Superior temporal gyrus (tissue), 1 donor: ENCODE measurements at regions not wholly inside any gene's neighbourhood (a gene's known extent, or its start where the extent isn't known, plus 50 kb on each side); places are given as distances from the start of the nearest gene placed in this dataset.
"Not testable (repeated sequence)": the region's sequence is repeated elsewhere in the genome, so short reads cannot be mapped to it uniquely, and the experiment has no call there.

Experiments used
- DNase-seq: peaks from one replicate; pipeline ENCODE4 v3.0.0-alpha.2; 2016; ENCODE audit errors: extremely low spot score

DNA sequence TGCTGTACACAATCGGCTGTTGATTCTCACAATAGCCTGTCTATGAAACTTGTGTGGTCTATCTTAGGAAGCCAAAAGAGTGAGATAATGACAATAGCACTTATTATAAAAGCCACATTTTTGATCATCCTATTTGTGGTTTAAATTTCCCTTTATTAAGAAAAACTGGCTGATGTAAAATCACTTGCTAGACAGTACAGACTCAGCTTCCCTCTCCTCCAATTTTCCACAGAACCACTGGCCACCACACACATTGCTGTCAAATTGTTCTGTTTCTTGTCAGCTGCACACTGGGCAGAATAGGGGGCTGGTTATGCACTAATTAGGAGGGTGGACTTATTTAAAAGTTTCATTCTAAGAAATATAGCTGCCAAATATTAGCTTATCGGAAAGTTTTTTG is 425.9 kb downstream of the EPHA3 start:
- DNase-seq = no peak

DNA sequence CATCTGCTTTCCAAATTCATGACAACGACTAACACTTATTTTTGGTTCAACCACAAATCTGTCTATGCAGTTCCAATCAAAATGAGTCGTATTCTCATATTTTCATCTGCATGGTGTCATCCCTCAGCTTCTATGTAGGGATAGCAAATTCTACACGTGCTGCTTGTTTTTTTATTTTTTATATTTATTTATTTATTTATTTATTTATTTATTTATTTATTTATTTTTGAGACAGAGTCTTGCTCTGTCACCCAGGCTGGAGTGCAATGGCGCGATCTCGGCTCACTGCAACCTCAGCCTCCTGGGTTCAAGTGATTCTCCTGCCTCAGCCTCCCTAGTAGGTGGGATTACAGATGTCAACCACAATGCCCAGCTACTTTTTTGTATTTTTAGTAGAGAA is 447.2 kb downstream of the EPHA3 start:
- DNase-seq = not testable (repeated sequence)

DNA sequence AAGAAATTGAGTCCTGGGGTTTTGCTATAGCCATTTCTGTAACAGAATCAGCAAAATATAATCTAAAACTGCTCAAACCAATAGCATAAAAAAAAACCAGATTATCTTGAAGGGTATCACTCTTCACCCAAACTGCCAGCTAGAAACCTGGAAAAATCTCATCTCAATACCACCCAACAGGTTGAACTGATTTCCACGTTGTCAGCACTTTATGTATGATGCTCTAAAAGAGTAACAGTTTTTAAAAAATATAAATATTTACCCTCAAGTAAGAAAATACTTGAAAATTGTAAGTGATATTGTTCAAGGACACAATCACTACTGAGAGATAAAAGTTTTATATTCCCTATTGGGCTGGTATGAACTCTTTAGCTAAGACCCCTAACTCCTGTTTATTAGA is 451.3 kb downstream of the EPHA3 start:
- DNase-seq = no peak

DNA sequence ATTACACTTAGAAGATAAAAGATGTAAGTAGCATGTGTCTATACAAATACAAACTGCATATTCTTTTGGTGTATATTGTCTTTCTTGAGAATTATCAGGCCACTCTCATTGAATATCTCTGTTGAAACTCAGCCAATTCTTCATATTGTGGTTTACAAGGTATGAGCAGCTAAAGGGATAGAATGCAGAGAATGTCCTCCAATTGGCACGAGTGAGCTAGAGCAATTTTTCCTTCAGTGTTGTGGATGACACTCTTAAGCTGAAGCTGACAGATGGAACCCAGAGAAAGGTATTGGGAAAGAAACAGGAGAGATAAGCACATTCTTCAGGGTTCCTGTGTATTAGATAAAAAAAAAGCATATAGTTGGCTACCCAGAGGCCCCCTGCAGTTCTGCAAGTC is 453.1 kb downstream of the EPHA3 start:
- no peak for DNase-seq

DNA sequence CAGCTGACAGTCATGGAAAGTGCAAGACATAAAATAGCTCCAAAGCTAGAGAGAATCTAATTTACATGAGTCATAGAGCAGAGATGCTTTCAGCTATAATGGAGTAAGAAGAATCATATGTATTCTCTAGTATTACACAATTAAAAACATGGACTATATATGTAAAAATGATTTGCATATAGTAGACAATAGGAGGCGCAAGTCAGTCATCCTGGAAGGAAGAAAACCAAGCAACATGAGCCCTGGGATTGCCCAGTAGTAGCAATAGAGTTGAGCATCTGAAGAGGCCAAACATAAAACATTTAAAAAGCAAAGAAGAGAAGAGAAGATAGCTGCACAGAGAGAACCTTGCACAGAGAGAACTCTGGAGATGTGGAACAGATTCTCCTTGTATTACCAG is 455.0 kb downstream of the EPHA3 start:
- DNase-seq = no peak

DNA sequence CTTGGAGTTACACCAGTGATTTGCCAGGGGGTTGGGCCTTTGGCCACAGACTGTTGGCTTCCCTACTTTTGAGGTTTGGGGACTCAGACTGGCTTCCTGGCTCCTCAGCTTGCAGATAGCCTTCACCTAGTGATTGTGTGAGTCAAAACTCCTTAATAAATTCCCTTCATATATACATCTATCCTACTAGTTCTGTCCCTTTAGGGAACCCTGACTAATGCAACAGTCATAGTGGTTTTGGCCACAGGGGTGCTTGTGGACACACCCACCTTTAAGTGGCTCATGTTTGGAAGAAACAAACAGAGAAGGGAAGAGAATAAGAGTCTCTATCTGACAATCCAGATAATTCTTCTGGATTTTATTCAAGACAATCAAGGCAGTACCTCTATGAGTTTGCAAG is 457.7 kb downstream of the EPHA3 start:
- no peak for DNase-seq

DNA sequence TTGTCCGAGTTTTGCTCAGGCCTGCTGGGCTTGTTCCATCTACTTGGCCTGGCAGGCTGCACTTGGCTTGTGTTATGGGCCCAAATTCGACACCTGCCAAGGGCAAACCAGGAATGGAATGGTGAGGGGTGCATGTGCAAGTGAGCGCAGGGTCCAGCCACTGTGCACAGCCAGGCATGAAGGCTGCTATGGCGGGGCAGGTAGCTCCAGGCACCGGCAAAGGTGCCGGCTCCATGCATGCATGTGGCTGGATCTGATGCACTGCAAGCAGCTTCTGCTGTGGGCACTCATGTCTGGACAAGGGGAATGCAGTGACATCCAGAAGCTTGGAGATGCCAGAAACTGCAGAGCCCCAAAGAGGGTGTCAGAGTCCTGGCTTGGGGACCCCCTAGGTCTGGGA is 463.0 kb downstream of the EPHA3 start:
- no peak for DNase-seq

DNA sequence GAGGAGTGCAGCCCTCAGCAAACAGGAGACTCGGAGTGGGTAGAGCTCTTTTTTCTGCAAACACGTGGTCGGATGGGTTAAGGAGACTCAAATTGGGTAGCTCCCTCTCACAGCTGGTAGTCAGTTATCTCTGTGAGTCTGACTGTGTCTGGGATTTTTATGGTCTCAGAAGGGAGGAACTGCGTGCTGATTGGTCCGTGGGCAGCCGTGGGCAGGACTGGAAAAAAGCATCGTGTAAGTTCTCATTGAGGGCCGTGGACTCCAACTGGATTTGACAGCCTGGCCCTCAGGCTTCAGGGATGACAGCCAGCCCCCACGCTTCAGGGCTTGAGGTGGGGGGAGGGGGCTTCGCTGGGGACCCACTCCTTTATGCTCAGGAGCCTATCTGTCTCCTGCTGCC is 463.9 kb downstream of the EPHA3 start:
- DNase-seq = peak; percentile 6

DNA sequence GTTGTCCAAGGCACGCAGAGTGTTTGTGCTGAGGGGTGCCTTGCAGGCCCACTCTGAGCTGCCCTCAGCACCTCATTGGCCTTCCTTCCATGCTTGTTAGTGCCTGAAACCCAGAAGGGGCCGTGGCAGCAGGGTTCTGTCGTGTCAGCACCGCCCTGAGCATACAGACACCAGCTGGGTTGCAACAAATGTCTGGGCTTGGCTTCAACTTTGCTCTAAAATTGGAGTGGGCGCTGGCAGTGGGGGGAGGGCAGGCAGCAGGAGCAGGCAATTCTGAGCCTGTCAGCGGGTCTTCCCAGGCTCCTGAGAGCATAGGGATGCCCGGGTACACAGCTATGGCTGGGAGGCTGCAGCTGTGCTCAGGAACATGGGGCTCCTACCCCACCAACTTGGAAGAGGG is 464.3 kb downstream of the EPHA3 start:
- no peak for DNase-seq

DNA sequence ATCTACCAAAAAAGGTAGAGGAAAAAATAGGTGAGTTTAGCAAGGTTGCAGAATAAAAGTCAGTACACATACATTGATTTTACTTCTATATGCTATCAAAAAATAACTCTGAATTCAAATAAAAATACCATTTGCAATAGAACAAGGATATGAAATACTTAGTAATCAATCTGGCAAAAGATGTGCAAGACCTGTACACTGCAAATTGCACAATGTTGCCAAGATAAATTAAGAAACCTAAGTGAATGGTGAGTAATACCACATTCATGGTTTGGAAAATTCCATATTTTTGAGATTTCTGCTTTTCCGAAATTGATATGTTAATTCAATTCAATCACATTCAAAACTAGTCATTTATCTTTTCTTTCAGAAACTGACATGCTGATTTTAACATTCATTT is 464.8 kb downstream of the EPHA3 start:
- DNase-seq = peak; percentile 11

DNA sequence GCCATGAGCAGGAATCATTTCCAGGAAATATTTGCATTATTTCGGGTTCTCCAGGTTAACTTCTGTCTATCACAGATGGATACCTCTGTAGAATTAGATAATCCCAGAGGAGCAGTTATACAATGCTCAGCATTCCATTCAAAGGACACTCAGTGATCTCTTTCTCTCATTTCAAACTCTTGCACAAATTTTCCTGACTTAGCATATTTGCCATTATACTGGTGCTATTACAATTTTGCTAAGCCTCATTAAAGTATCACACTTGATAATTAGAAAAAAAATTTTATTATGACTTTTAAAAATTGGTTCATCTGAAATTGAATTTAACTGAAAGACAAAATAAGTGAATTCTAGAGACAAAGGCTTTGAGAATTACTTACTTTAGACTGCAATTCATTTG is 469.0 kb downstream of the EPHA3 start:
- DNase-seq = no peak

DNA sequence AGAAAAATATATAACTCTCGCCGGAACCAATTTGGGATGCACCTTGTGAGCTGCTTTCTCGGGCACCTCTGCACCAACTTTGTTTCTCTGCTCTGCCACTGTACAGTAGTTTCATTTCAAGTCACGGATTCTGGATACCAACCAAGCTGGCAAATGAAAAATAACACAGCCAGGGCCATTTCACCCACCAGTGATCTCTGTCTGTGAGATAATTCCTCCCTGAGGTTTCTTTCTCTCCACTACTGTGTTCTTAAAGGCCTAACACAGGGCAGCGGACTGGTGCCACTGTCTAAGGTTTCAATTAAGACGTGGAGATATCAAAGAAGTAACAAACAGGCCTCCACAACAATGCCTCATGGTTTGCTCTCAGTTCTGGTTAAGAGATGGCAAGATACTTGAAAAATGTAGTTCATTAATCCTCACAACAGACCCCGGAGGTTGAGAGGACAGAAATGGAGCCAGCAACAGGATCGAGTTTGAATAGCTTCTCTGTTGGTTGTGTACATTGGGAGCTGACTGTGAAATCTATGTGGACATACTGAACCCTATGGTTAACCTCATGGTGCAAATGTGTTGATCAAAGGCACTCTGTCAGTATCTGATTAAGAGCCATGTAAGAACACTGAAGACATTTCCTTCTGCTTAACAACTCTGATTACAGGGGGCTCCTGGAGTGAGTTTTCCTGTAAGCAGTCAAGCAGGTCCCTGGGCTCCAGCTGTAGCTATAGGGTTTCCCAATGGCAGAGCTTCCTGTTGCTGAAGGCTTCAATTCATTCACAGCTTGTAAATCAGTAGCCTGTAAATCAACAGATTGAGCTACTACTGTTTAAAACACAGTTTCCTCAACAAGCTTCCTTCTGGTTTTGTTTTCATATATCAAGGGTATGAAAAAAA is 470.5 kb downstream of the EPHA3 start:
- DNase-seq = no peak

DNA sequence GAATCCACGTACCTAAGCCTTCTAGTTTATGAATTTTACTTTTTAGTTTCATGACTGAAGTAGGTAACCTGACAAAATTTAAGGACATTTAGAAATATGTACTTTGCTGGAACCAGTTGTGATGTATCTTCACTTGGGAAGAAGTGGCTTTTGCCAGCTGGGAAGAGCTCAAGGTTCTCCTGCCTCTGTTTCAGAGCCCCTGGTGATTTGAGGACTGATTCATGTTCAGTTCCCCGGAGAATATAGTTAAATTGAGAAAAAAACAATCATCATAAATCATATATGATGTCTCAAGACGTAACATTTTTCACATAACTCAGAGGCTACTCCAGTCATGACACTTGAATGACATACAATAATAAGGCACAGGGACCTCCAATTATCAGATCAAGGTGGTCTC is 473.4 kb downstream of the EPHA3 start:
- no peak for DNase-seq

DNA sequence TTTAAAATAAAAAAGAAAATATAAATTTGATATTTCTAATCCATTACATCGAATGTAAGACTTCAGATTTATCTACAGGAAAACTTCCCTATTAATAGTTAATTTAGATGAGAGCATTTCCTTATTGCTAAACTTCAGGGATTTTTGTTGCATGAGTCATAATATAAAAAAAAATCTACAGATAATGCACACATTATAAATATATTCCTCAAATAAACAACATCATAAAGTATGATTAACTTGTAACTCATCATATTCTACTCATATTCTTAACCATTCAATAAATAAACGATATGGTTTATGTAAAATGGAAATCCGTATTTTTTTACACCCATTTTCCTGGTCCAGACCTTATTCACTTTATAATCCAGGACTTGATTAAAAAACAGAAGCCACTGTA is 477.0 kb downstream of the EPHA3 start:
- DNase-seq = no peak

DNA sequence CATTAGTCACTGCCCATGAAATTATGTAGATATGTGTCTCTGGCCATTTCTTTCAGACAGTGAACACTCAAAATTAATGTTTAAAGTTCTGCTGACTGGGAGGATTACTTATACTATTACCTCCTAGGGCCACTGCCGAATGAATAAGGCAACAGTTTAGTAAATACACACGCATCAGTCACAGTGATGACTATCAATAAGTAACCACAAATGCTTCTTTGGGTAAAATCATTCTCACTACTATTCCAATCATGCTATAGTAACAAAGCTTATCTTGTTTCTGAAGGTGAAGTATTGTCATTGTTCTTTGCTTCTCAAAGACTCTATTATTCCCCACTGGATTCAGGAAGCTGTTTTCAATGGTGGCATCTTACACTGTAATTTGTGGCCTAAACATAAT is 478.8 kb downstream of the EPHA3 start:
- peak; percentile 75 for DNase-seq

DNA sequence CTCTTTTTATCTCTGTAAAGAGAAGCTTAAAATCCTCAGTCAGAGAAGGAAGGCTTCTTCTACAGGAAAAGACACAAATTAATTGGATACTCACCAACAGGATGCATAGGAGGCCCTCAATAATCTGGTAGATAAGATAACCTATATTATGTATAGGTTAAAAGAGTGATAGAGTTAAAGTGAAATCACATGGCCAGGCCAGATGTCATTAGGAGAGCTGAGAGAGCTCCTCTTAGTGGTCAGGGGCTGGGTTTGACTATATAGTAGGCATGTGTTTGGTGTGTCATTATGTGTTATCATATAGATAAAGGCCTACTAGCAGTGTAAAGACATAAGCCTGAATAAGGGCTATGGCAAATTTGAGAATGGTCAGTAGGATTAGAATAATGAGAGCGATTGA is 479.3 kb downstream of the EPHA3 start:
- DNase-seq = no peak

DNA sequence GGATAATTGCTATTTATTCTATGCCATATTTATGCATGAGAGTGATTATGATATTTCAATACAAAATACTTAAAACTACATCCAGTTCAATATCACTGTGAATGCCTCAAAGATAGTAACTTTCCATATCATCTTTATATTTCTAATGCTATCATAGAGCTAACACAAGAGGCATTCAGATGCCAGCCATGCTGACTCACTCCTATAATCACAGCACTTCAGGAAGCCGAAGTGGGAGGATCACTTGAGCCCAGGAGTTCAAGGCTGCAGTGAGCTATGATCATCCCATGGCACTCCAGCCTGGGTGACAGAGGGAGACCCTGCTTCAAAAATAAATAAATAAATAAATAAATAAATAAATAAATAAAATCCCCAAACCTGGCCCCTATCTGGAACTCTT is 498.7 kb downstream of the EPHA3 start:
- no peak for DNase-seq

DNA sequence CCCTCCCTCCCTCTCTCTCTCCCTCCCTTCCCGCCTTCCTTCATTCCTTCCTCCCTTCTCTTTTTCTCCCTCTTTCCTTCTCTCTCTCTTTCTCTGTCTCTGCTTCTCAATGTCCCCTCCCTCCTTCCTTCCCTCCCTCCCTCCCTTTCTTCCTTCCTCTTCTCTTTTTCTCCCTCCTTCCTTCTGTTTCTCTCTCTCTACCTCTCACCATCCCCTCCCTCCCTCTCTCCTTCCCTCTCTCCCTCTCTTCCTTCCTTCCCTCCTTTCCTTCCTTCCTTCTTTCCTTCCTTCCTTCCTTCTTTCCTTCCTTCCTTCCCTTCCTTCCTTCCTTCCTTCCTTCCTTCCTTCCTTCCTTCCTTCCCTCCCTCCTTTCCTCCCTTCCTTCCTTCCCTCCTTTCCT is 504.6 kb downstream of the EPHA3 start:
- DNase-seq = no peak

DNA sequence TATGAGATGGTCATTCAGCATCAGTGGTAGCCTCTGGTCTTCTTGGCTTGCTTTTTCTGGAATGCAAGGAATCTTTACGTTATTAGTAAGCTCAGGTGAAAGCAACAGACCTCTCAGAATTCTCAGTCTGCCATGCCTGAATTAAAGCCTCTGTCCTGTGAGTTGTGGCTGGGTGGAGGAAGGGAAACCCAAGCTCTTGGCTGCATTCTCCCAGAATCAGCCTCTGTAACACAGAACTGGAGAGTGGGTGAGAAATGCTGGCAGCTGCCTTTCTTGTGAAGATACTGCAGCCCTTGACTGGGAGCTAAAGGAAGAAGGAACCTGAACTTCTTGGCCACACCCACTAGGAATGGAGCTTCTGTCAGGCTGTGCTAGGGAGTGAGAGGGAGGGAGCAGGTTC is 505.8 kb downstream of the EPHA3 start:
- no peak for DNase-seq

DNA sequence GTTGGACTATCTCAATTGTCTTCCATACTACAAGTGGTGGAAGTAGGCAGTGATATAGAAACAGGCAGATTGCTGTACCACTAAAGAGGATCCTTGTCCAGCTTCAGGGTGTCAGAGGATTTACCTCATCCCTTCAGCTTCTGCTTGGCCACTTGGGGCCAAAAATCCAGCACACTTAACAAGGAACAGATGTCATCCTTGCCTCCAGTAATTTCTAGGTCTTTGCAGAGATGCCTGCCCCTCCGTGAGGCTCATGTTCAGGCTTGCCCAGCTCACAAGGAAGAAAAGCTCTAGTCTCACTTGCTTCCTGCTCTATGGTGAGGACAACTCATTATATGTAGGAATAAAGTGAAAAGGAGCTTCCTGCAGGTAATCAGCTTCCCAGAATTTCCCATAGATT is 510.3 kb downstream of the EPHA3 start:
- no peak for DNase-seq

DNA sequence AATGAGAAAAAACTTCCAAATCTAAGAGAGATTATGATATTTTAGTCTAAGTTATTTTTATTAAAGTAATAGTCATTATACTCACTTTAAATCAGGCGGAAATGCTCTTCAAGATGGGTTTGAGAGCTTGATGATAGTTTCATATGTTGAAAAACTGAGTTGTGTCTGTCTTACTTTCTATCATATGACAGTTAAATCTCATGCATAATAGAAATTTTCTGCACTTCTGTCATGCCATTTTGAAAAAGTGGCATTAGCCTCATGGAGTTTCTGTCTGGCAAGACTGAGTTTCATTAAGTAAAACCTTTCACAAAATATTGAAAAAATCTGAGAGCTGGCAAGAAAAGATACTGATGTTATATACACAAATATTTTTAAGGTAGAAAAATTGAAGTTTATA is 511.8 kb downstream of the EPHA3 start:
- DNase-seq = no peak

DNA sequence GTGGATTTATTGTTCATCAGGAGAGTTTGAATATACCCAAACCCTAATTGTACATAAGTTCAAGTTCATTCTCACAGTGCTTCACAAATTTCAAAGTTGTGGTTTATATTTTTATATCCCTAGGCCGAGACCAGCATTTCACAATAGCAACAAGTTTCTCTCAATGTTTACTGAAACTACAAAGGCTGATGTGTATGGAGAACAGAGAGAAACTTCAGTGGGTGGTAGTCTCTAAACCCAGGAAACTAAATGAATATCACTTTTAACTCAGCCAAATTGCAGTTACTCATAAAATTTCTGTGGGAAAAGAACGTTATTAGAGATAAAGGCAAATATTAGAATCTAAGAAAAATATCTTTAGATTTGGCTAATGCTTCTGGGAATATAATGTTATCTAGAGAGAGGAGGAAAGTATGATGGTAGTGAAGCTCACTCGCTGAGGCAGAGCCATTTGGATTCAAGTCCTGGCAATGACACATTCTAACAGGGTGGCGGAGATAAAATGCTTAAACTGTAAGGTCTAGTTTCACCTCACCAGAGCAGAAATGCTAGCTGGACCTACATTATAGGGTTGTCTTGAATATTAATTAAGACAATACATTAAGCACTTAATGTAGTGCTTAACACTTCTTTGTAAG is 514.8 kb downstream of the EPHA3 start:
- DNase-seq = no peak

DNA sequence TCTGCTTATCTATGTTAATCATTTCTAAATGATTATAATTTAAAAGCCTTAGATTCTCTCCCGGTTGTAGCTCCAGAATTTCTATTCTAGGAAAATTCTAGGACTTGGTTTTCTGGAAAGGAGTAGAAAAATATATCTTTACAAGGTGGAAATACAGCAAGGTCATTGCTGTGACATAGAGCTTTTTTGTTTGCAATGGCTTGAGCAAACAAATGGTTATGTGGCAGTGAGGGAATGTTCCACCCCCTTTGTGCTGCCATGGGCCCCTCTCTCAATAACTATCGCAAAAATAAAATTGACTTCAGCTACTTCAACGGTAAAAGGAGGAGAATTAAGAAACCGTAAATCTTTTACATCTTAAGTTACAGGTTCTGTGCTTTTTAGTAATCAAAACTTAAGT is 517.1 kb downstream of the EPHA3 start:
- DNase-seq = no peak

DNA sequence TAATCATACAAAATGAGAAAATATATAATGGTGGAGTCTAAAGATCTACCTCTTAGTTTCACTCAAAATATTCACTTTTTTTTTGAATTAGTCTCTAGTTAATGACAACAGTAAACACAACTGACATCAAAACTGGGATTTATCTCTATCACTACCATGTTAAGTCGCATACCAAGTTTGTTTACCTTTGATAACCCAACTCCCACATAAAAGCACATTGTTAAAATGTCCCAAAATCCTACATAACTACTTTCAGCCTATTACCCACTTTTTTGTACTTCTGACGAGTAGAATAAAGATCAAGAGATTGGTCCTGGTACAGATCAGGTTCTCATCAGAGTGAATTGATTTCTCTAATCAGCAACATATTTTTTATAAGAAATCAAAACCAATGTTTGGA is 518.5 kb downstream of the EPHA3 start:
- DNase-seq = no peak
